Caki2 (cell line): ENCODE measurements at regions not wholly inside any gene's neighbourhood (a gene's known extent, or its start where the extent isn't known, plus 50 kb on each side); places are given as distances from the start of the nearest gene placed in this dataset.
A peak's percentile ranks its signal among the peaks of the same experiment; 100 is the strongest.

Experiments
- DNase-seq: peaks from one replicate; pipeline ENCODE4 v3.0.0-alpha.2; 2015; ENCODE audit warnings: low read depth
- in situ Hi-C: cut with HindIII; loops from 2 replicates; pipeline ENCODE4 v1.10.0; 2016; ENCODE audit warnings: low sequenced_read_pairs, low pct_unique_long_range_greater_than_20kb, mixed read lengths

GRCh38 chr14:98512501-98513251, 759.3 kb downstream of the BCL11B start:
- in situ Hi-C loops = no loop called here

GRCh38 chr14:98513558-98513957, 758.4 kb downstream of the BCL11B start:
- no peak for DNase-seq
- in situ Hi-C loops = no loop called here

More at GRCh38 chr14:98512501-98513251, 759.3 kb downstream of the BCL11B start:
- no peak for DNase-seq

GRCh38 chr14:98514016-98514415, 758.0 kb downstream of the BCL11B start:
- in situ Hi-C loops = no loop called here
- DNase-seq = no peak

- in situ Hi-C loops = no loop called here
- DNase-seq = no peak
Observed at GRCh38 chr14:98536256-98536655, 735.7 kb downstream of the BCL11B start.

GRCh38 chr14:98542316-98542715, 729.7 kb downstream of the BCL11B start:
- no peak for DNase-seq
- in situ Hi-C loops = no loop called here

GRCh38 chr14:98543074-98543473, 728.9 kb downstream of the BCL11B start:
- in situ Hi-C loops = no loop called here
- no peak for DNase-seq

GRCh38 chr14:98544174-98544573, 727.8 kb downstream of the BCL11B start:
- no peak for DNase-seq
- in situ Hi-C loops = no loop called here

- no peak for DNase-seq
- in situ Hi-C loops = no loop called here
Observed at GRCh38 chr14:98545181-98545580, 726.8 kb downstream of the BCL11B start.

GRCh38 chr14:98548071-98548686, 723.8 kb downstream of the BCL11B start:
- DNase-seq = no peak
- in situ Hi-C loops = no loop called here

GRCh38 chr14:98551028-98551427, 721.0 kb downstream of the BCL11B start:
- DNase-seq = no peak
- in situ Hi-C loops = no loop called here

GRCh38 chr14:98555440-98555839, 716.6 kb downstream of the BCL11B start:
- in situ Hi-C loops = no loop called here
- DNase-seq = no peak

GRCh38 chr14:98564006-98564405, 708.0 kb downstream of the BCL11B start:
- in situ Hi-C loops = no loop called here
- no peak for DNase-seq

- DNase-seq = no peak
- in situ Hi-C loops = no loop called here
Observed at GRCh38 chr14:98564541-98564940, 707.5 kb downstream of the BCL11B start.

GRCh38 chr14:98571104-98571503, 700.9 kb downstream of the BCL11B start:
- no peak for DNase-seq
- in situ Hi-C loops = no loop called here

GRCh38 chr14:98573082-98573481, 698.9 kb downstream of the BCL11B start:
- in situ Hi-C loops = no loop called here
- DNase-seq = no peak

GRCh38 chr14:98576463-98576862, 695.5 kb downstream of the BCL11B start:
- DNase-seq = no peak
- in situ Hi-C loops = no loop called here

GRCh38 chr14:98578204-98578603, 693.8 kb downstream of the BCL11B start:
- DNase-seq = peak; percentile 4
- in situ Hi-C loops = no loop called here

GRCh38 chr14:98579140-98579539, 692.9 kb downstream of the BCL11B start:
- in situ Hi-C loops = no loop called here
- no peak for DNase-seq

GRCh38 chr14:98580131-98580678, 691.8 kb downstream of the BCL11B start:
- in situ Hi-C loops = no loop called here
- peak; percentile 1 for DNase-seq

- DNase-seq = no peak
- in situ Hi-C loops = no loop called here
Observed at GRCh38 chr14:98582276-98582675, 689.7 kb downstream of the BCL11B start.
